ENCODE measurements at regions not wholly inside any gene's neighbourhood (a gene's known extent, or its start where the extent isn't known, plus 50 kb on each side); places are given as distances from the start of the nearest gene placed in this dataset.

- TF ChIP-seq CTCF (IDR thresholded peaks at IDR 0.05; ENCODE audit: low read length) (no peak), EZH2 (IDR thresholded peaks at IDR 0.05; ENCODE audit: borderline replicate concordance, low read length) (no peak)
Measured at GRCh38 chr2:234231460-234231859, 181.0 kb downstream of the SPP2 start.
